SK-N-SH treated with all-trans-retinoic acid at 6 μM for 48 hours (cell line): ENCODE measurements at regions not wholly inside any gene's neighbourhood (a gene's known extent, or its start where the extent isn't known, plus 50 kb on each side); places are given as distances from the start of the nearest gene placed in this dataset.

Source experiments
- ATAC-seq: fragments of 200-7000 bp; cut with Tn5 transposase; 3 replicates; pipeline ENCODE4 v1.9.1; 2020; ENCODE audit warnings: mild to moderate bottlenecking, moderate library complexity
- BACH2 ChIP-seq: fragments of 250-450 bp; sonication (Bioruptor Pico); IDR thresholded peaks from 2 replicates; pipeline ENCODE4 v1.9.0; 2021; ENCODE audit warnings: mild to moderate bottlenecking, borderline replicate concordance
- CSDC2 ChIP-seq: fragments of 250-450 bp; sonication (Bioruptor Pico); IDR thresholded peaks from 2 replicates; pipeline ENCODE4 v1.5.0; 2020; ENCODE audit warnings: mild to moderate bottlenecking, moderate library complexity
- ESRRG ChIP-seq: fragments of 250-450 bp; sonication (Bioruptor Pico); IDR thresholded peaks from 2 replicates; pipeline ENCODE4 v1.6.1; 2021; ENCODE audit warnings: mild to moderate bottlenecking
- GLIS3 ChIP-seq: fragments of 250-450 bp; sonication (Bioruptor Pico); IDR thresholded peaks from 2 replicates; pipeline ENCODE4 v1.5.0; 2020; ENCODE audit warnings: mild to moderate bottlenecking, moderate library complexity
- ISL1 ChIP-seq: fragments of 250-450 bp; sonication (Bioruptor Pico); IDR thresholded peaks from 2 replicates; pipeline ENCODE4 v2.1.2; 2022; ENCODE audit warnings: mild to moderate bottlenecking, moderate library complexity
- PATZ1 ChIP-seq: fragments of 250-450 bp; sonication (Bioruptor Pico); IDR thresholded peaks from 2 replicates; pipeline ENCODE4 v1.8.0; 2020; ENCODE audit warnings: mild to moderate bottlenecking, moderate library complexity, borderline replicate concordance
- PPARA ChIP-seq: fragments of 250-450 bp; sonication (Bioruptor Pico); IDR thresholded peaks from 2 replicates; pipeline ENCODE4 v1.5.0; 2020; ENCODE audit warnings: mild to moderate bottlenecking, borderline replicate concordance
- RARB ChIP-seq: fragments of 250-450 bp; sonication (Bioruptor Pico); IDR thresholded peaks from 2 replicates; pipeline ENCODE4 v1.8.0; 2021; ENCODE audit warnings: mild to moderate bottlenecking, moderate library complexity
- TCF4 ChIP-seq: fragments of 250-450 bp; sonication (Bioruptor Pico); IDR thresholded peaks from 2 replicates; pipeline ENCODE4 v1.8.0; 2021; ENCODE audit warnings: mild to moderate bottlenecking, moderate library complexity, borderline replicate concordance
- TOX ChIP-seq: fragments of 250-450 bp; sonication (Bioruptor Pico); IDR thresholded peaks from 2 replicates; pipeline ENCODE4 v1.8.0; 2021; ENCODE audit warnings: mild to moderate bottlenecking, moderate library complexity, borderline replicate concordance
- ZC3H10 ChIP-seq: fragments of 250-450 bp; sonication (Bioruptor Pico); IDR thresholded peaks from 2 replicates; pipeline ENCODE4 v1.5.1; 2021; ENCODE audit warnings: mild to moderate bottlenecking, moderate library complexity
- ZFP3 ChIP-seq: fragments of 250-450 bp; sonication (Bioruptor Pico); IDR thresholded peaks from 2 replicates; pipeline ENCODE4 v1.5.0; 2020; ENCODE audit warnings: mild to moderate bottlenecking, moderate library complexity
- ZNF565 ChIP-seq: fragments of 450-650 bp; formaldehyde crosslinking; conservative IDR thresholded peaks from 2 replicates; pipeline ENCODE4 v1.5.0; 2020; ENCODE audit warnings: low read depth, mild to moderate bottlenecking, moderate library complexity
- ZNF70 ChIP-seq: fragments of 450-650 bp; formaldehyde crosslinking; IDR thresholded peaks from 2 replicates; pipeline ENCODE4 v1.5.0; 2020; ENCODE audit warnings: mild to moderate bottlenecking, moderate library complexity
- ZNF8 ChIP-seq: fragments of 450-650 bp; formaldehyde crosslinking; IDR thresholded peaks from 2 replicates; pipeline ENCODE4 v1.5.0; 2020; ENCODE audit warnings: mild to moderate bottlenecking, moderate library complexity
- TF ChIP-seq, protein P1 (sequence below): fragments of 250-450 bp; sonication (Bioruptor Pico); IDR thresholded peaks from 2 replicates; pipeline ENCODE4 v1.5.0; 2020; ENCODE audit warnings: mild to moderate bottlenecking, moderate library complexity
- TF ChIP-seq, protein P2 (sequence below): fragments of 250-450 bp; sonication (Bioruptor Pico); IDR thresholded peaks from 2 replicates; pipeline ENCODE4 v1.5.1; 2021; ENCODE audit warnings: mild to moderate bottlenecking, moderate library complexity
- TF ChIP-seq, protein P3 (sequence below): fragments of 250-450 bp; sonication (Bioruptor Pico); IDR thresholded peaks from 2 replicates; pipeline ENCODE4 v1.8.0; 2021; ENCODE audit warnings: low read depth, mild to moderate bottlenecking, moderate library complexity, borderline replicate concordance

DNA sequence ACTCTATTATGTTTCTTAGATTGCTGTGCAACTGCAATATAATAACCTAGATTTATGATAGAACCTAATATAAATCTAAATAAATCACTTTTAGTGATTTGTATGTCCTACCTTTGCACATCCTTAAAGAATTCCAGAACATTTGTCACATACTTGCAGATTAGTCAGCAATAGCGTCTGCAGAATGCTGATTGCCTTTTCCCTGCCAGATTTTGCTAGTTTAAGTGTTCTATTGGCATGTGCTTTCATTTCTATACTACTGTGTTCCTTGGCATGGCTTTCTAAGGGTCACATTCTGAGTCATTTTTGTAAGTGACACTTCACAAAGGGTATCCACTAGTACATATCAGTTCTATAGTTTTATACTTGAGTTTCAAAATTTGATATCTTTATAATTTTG, 303.1 kb upstream of the GIMD1 start:
- peak; percentile 54 for ATAC-seq
- 0 out of 2 replicates have a peak, but pooled peaks have one; percentile 32 for TF ChIP-seq TOX (CRISPR knock-in tag)
- TF ChIP-seq, protein P1, sequence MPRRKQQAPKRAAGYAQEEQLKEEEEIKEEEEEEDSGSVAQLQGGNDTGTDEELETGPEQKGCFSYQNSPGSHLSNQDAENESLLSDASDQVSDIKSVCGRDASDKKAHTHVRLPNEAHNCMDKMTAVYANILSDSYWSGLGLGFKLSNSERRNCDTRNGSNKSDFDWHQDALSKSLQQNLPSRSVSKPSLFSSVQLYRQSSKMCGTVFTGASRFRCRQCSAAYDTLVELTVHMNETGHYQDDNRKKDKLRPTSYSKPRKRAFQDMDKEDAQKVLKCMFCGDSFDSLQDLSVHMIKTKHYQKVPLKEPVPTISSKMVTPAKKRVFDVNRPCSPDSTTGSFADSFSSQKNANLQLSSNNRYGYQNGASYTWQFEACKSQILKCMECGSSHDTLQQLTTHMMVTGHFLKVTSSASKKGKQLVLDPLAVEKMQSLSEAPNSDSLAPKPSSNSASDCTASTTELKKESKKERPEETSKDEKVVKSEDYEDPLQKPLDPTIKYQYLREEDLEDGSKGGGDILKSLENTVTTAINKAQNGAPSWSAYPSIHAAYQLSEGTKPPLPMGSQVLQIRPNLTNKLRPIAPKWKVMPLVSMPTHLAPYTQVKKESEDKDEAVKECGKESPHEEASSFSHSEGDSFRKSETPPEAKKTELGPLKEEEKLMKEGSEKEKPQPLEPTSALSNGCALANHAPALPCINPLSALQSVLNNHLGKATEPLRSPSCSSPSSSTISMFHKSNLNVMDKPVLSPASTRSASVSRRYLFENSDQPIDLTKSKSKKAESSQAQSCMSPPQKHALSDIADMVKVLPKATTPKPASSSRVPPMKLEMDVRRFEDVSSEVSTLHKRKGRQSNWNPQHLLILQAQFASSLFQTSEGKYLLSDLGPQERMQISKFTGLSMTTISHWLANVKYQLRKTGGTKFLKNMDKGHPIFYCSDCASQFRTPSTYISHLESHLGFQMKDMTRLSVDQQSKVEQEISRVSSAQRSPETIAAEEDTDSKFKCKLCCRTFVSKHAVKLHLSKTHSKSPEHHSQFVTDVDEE (CRISPR knock-in tag): no peak
- TF ChIP-seq, all 23 proteins: peak for 1

- TF ChIP-seq, protein P1 (CRISPR knock-in tag): no peak
- no peak for TF ChIP-seq ZNF70 (CRISPR knock-in tag)
- no peak for TF ChIP-seq ZNF8 (CRISPR knock-in tag)
- TF ChIP-seq TOX (CRISPR knock-in tag): no peak
- no peak for TF ChIP-seq ISL1 (CRISPR knock-in tag)
- no peak for TF ChIP-seq ZC3H10 (CRISPR knock-in tag)
- TF ChIP-seq PPARA (CRISPR knock-in tag): no peak
- TF ChIP-seq RARB (CRISPR knock-in tag): no peak
- TF ChIP-seq GLIS3 (CRISPR knock-in tag): no peak
- no peak for TF ChIP-seq BACH2 (CRISPR knock-in tag)
- no peak for TF ChIP-seq CSDC2
- no peak for TF ChIP-seq PATZ1
- TF ChIP-seq ZFP3 (CRISPR knock-in tag): no peak
- TF ChIP-seq, protein P2, sequence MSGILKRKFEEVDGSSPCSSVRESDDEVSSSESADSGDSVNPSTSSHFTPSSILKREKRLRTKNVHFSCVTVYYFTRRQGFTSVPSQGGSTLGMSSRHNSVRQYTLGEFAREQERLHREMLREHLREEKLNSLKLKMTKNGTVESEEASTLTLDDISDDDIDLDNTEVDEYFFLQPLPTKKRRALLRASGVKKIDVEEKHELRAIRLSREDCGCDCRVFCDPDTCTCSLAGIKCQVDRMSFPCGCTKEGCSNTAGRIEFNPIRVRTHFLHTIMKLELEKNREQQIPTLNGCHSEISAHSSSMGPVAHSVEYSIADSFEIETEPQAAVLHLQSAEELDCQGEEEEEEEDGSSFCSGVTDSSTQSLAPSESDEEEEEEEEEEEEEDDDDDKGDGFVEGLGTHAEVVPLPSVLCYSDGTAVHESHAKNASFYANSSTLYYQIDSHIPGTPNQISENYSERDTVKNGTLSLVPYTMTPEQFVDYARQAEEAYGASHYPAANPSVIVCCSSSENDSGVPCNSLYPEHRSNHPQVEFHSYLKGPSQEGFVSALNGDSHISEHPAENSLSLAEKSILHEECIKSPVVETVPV (CRISPR knock-in tag): no peak
- no peak for TF ChIP-seq TCF4
- no peak for TF ChIP-seq ESRRG (CRISPR knock-in tag)
- TF ChIP-seq, all 23 proteins: peak for 0
- ATAC-seq: no peak
Measured at GRCh38 chr4:106670976-106671375, 302.4 kb upstream of the GIMD1 start.

DNA sequence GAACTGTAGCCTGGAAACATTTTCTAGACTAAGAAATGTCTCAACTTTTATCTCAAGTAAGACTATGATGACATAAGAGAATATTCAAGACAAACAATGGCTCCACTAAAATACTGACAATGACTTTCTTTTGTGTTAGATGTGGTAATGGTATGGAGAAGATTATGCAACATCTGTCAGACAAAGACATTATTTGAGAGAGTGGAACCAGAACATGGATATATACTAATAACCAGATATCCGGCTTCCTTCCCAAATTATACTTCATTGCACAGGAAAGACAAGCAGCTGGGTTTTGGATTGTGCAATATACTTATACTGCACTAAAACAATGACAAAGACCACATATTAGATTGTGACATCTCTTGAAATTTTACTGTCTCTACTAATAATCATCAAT, 290.8 kb upstream of the GIMD1 start:
- TF ChIP-seq TOX (CRISPR knock-in tag): peak; percentile 27; the same call in 1 of the 2 replicates
- TF ChIP-seq PPARA (CRISPR knock-in tag): no peak
- TF ChIP-seq, all 23 proteins: peak for 1

GRCh38 chr4:106652095-106652494, 283.5 kb upstream of the GIMD1 start:
- peak; percentile 75 for ATAC-seq
- TF ChIP-seq, protein P2 (CRISPR knock-in tag): no peak
- TF ChIP-seq, protein P1 (CRISPR knock-in tag): no peak
- TF ChIP-seq GLIS3 (CRISPR knock-in tag) (no peak), ZFP3 (CRISPR knock-in tag) (no peak), ISL1 (CRISPR knock-in tag) (no peak), ZNF565 (CRISPR knock-in tag) (no peak)
- TF ChIP-seq, protein P3, sequence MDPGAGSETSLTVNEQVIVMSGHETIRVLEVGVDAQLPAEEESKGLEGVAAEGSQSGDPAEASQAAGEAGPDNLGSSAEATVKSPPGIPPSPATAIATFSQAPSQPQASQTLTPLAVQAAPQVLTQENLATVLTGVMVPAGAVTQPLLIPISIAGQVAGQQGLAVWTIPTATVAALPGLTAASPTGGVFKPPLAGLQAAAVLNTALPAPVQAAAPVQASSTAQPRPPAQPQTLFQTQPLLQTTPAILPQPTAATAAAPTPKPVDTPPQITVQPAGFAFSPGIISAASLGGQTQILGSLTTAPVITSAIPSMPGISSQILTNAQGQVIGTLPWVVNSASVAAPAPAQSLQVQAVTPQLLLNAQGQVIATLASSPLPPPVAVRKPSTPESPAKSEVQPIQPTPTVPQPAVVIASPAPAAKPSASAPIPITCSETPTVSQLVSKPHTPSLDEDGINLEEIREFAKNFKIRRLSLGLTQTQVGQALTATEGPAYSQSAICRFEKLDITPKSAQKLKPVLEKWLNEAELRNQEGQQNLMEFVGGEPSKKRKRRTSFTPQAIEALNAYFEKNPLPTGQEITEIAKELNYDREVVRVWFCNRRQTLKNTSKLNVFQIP (CRISPR knock-in tag): no peak

More for the DNA sequence above, 290.8 kb upstream of the GIMD1 start:
- peak; percentile 46; the same call in 2 of the 3 replicates for ATAC-seq
